ENCODE measurements at regions not wholly inside any gene's neighbourhood (a gene's known extent, or its start where the extent isn't known, plus 50 kb on each side); places are given as distances from the start of the nearest gene placed in this dataset.
A peak's percentile ranks its signal among the peaks of the same experiment; 100 is the strongest.
"Not testable (repeated sequence)": the region's sequence is repeated elsewhere in the genome, so short reads cannot be mapped to it uniquely, and the experiment has no call there.

GRCh38 chr7:38331853-38332595, 58.6 kb upstream of the TARP start:
- not testable (repeated sequence) for DNase-seq

GRCh38 chr7:38330861-38331621, 57.6 kb upstream of the TARP start:
- DNase-seq: no peak

DNA sequence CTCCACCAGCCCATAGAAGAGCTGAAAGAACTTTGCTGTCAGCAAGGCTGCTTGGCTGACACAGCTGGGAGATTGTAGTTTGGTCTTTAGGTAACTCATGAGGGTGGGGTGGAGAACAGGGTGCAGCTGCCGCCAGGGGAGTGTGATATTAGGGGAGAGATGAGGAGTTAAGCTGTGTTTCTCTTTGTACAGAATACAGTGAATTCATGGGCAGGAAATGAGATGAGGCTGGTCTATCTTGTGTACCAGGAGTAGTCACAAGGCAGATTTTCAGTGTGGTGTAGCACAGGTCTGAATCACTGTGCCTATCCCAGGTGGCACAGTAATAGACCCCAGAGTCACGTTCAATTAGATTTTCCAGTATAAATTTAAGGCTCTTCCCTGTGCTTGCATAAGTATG, 56.6 kb upstream of the TARP start:
- no peak for DNase-seq

- DNase-seq: no peak
These were observed 55.9 kb upstream of the TARP start for GRCh38 chr7:38329340-38329739.

DNA sequence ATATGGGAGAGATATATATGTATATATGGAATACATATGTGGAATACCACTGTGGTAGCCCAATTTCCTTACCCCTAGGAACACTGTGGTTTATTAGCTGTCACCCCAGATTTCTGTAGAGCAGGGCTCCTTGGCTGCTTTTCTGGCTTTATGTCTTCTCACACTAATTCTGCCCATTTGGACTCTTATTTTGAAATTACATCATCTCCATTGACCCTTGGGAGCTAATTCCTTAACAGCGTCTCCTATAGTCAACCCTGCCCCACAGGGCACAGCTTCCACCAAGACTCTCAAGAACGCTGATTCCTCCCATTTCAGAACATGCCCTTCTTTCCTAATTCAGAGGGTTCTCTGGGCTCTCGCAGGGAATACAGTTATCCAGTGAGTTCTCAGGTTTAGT, 55.4 kb upstream of the TARP start:
- no peak for DNase-seq

DNA sequence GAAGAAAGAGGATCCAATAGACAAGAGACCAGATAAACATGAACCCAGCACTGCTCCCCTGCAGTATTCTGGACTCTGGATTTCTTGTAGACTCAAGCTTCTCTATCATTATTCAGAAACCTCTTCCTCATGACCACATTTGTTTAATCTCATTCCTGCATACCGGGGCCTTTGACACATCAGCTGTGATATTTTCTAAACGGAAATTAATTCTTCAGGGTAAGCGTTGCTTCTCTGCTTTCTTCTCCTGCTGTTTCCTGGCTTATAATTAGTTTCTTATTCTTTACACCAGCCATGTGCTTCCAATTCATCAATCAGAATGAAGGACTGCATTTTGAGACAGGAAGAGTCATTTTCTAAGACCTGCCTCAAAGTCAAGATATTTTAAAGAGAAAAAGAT, 54.2 kb upstream of the TARP start:
- DNase-seq: peak; percentile 22
